Cardiac fibroblast (primary cell): ENCODE measurements at regions not wholly inside any gene's neighbourhood (a gene's known extent, or its start where the extent isn't known, plus 50 kb on each side); places are given as distances from the start of the nearest gene placed in this dataset.

ENCODE experiments used
- DNase-seq, 2 donors: peaks; one replicate each; pipeline versions ENCODE4 v3.0.0 to v3.0.0-alpha.2; 2010; ENCODE audit warnings: low read depth in 2 of 2
- H3K4me3 ChIP-seq, 2 donors: replicated peaks in 1 of 2; 1 replicate in 1 of 2; 2 replicates in 1 of 2; pipeline ENCODE4 v1.5.1; 2011; ENCODE audit warnings: low read depth in 2 of 2, low read length in 2 of 2, mild to moderate bottlenecking in 2 of 2, moderate library complexity in 1 of 2
- CTCF ChIP-seq: IDR thresholded peaks from one replicate; pipeline ENCODE4 v1.5.1; 2011; ENCODE audit warnings: low read depth, mild to moderate bottlenecking, low read length, inconsistent platforms

- DNase-seq = no peak
Observed at GRCh38 chr11:81421251-81421860, 1312.3 kb downstream of the FAM181B start.

GRCh38 chr11:81420668-81421250 lies 1312.9 kb downstream of the FAM181B start:
- no peak overlapping the region for H3K4me3 ChIP-seq
- no peak for TF ChIP-seq CTCF
- no peak for DNase-seq

More at GRCh38 chr11:81421251-81421860, 1312.3 kb downstream of the FAM181B start:
- TF ChIP-seq CTCF = no peak
- no peak overlapping the region for H3K4me3 ChIP-seq

GRCh38 chr11:81397316-81397715 lies 1336.3 kb downstream of the FAM181B start:
- H3K4me3 ChIP-seq = no peak overlapping the region
- TF ChIP-seq CTCF = no peak
- DNase-seq = no peak

- TF ChIP-seq CTCF = no peak
- no peak overlapping the region for H3K4me3 ChIP-seq
- DNase-seq = no peak
Observed at GRCh38 chr11:81394311-81394710, 1339.4 kb downstream of the FAM181B start.

- no peak for TF ChIP-seq CTCF
- DNase-seq = no peak
- no peak overlapping the region for H3K4me3 ChIP-seq
Observed at GRCh38 chr11:81388326-81388725, 1345.3 kb downstream of the FAM181B start.

- no peak overlapping the region for H3K4me3 ChIP-seq
- DNase-seq = no peak
- TF ChIP-seq CTCF = no peak
Observed at GRCh38 chr11:81380395-81380794, 1353.3 kb downstream of the FAM181B start.

- no peak overlapping the region for H3K4me3 ChIP-seq
- DNase-seq = no peak
- TF ChIP-seq CTCF = no peak
Observed at GRCh38 chr11:81377418-81377817, 1356.2 kb downstream of the FAM181B start.
